ENCODE measurements at regions not wholly inside any gene's neighbourhood (a gene's known extent, or its start where the extent isn't known, plus 50 kb on each side); places are given as distances from the start of the nearest gene placed in this dataset.
A peak's percentile ranks its signal among the peaks of the same experiment; 100 is the strongest.
"Not testable (repeated sequence)": the region's sequence is repeated elsewhere in the genome, so short reads cannot be mapped to it uniquely, and the experiment has no call there.

GRCh38 chr2:72073373-72073772 is 74.3 kb downstream of the CYP26B1 start:
- DNase-seq (ENCODE audit: low read depth in 1 of 2, low spot score in 2 of 2); POLR2A ChIA-PET (ENCODE audit: partially characterized antibody); H3K36me3 ChIP-seq (ENCODE audit: control insufficient read depth in 2 of 4, insufficient read depth in 4 of 4, low read length in 3 of 4); H4K20me1 ChIP-seq (replicated peaks in 1 of 2; ENCODE audit: control insufficient read depth in 1 of 2, insufficient read depth in 2 of 2, low read length in 2 of 2); H2BK12ac ChIP-seq (ENCODE audit: low read depth, low read length); CTCF ChIA-PET (ENCODE audit: partially characterized antibody); H3K9ac ChIP-seq (replicated peaks in 1 of 4; ENCODE audit: extremely low read depth in 1 of 4, low read depth in 3 of 4, low read length in 3 of 4); H2AFZ ChIP-seq (ENCODE audit: low read length); H3K4me1 ChIP-seq (replicated peaks in 1 of 4; ENCODE audit: control insufficient read depth in 3 of 4, insufficient read depth in 4 of 4, low read length in 3 of 4); H3K4ac ChIP-seq (replicated peaks; ENCODE audit: insufficient read length, low read depth, low read length); H3K27me3 ChIP-seq (replicated peaks in 1 of 4; ENCODE audit: control insufficient read depth in 3 of 4, extremely low read depth in 1 of 4, insufficient read depth in 3 of 4, low read length in 3 of 4); H4K8ac ChIP-seq (ENCODE audit: extremely low read depth, insufficient read depth, low read length); FAIRE-seq; H2BK120ac ChIP-seq (replicated peaks; ENCODE audit: low read depth, low read length); H2BK20ac ChIP-seq (ENCODE audit: low read length); H4K91ac ChIP-seq (replicated peaks; ENCODE audit: insufficient read length, low read length); H3K23me2 ChIP-seq (ENCODE audit: low read depth, low read length); H2BK15ac ChIP-seq (ENCODE audit: low read length); H3K79me2 ChIP-seq (ENCODE audit: control insufficient read depth in 1 of 2, insufficient read depth in 2 of 2, low read length in 2 of 2); H3K4me3 ChIP-seq (ENCODE audit: extremely low read depth in 1 of 4, insufficient read depth in 2 of 4, low read depth in 3 of 4, low read length in 4 of 4); H4K5ac ChIP-seq (ENCODE audit: insufficient read length, low read depth, low read length); H3K14ac ChIP-seq (ENCODE audit: insufficient read length); H3K56ac ChIP-seq (replicated peaks; ENCODE audit: insufficient read length, low read depth, low read length); H2BK5ac ChIP-seq (ENCODE audit: low read depth, low read length); H2AK5ac ChIP-seq (ENCODE audit: low read depth, low read length); H3K23ac ChIP-seq (ENCODE audit: insufficient read length); H3K79me1 ChIP-seq (ENCODE audit: low read depth, low read length); H3K9me3 ChIP-seq (ENCODE audit: insufficient read depth in 2 of 2, low read depth in 1 of 2, low read length in 1 of 2); H3K4me2 ChIP-seq (ENCODE audit: insufficient read depth in 1 of 2, low read depth in 2 of 2, low read length in 2 of 2); H3K27ac ChIP-seq (ENCODE audit: low read depth, low read length); H3K18ac ChIP-seq (ENCODE audit: extremely low read depth, low read length): not testable (repeated sequence)
- 95% methylated on average over 8 of the region's 8 CpGs; no CpG with 5 or more reads in 1 of the 2 experiments for WGBS, 2 experiments (ENCODE audit: extremely low coverage in 1 of 2, insufficient coverage in 1 of 2, insufficient read length in 1 of 2, insufficient replicate concordance in 2 of 2, low coverage in 1 of 2, low lambda C conversion rate in 2 of 2, missing lambda C conversion rate in 1 of 2)

GRCh38 chr2:72064197-72064596 is 83.5 kb downstream of the CYP26B1 start:
- FAIRE-seq; H2BK20ac ChIP-seq (ENCODE audit: low read length); H2BK120ac ChIP-seq (replicated peaks; ENCODE audit: low read depth, low read length); H4K5ac ChIP-seq (ENCODE audit: insufficient read length, low read depth, low read length); H2BK12ac ChIP-seq (ENCODE audit: low read depth, low read length); H3K4ac ChIP-seq (replicated peaks; ENCODE audit: insufficient read length, low read depth, low read length); H3K79me1 ChIP-seq (ENCODE audit: low read depth, low read length); H2AFZ ChIP-seq (ENCODE audit: low read length); H3K56ac ChIP-seq (replicated peaks; ENCODE audit: insufficient read length, low read depth, low read length); H3K36me3 ChIP-seq (ENCODE audit: control insufficient read depth in 2 of 4, insufficient read depth in 4 of 4, low read length in 3 of 4); H3K27me3 ChIP-seq (replicated peaks in 1 of 4; ENCODE audit: control insufficient read depth in 3 of 4, extremely low read depth in 1 of 4, insufficient read depth in 3 of 4, low read length in 3 of 4); H4K20me1 ChIP-seq (replicated peaks in 1 of 2; ENCODE audit: control insufficient read depth in 1 of 2, insufficient read depth in 2 of 2, low read length in 2 of 2); H3K4me3 ChIP-seq (ENCODE audit: extremely low read depth in 1 of 4, insufficient read depth in 2 of 4, low read depth in 3 of 4, low read length in 4 of 4); H3K9me3 ChIP-seq (ENCODE audit: insufficient read depth in 2 of 2, low read depth in 1 of 2, low read length in 1 of 2); H3K23ac ChIP-seq (ENCODE audit: insufficient read length); H3K9ac ChIP-seq (replicated peaks in 1 of 4; ENCODE audit: extremely low read depth in 1 of 4, low read depth in 3 of 4, low read length in 3 of 4); H2AK5ac ChIP-seq (ENCODE audit: low read depth, low read length); CTCF ChIA-PET (ENCODE audit: partially characterized antibody); H3K4me2 ChIP-seq (ENCODE audit: insufficient read depth in 1 of 2, low read depth in 2 of 2, low read length in 2 of 2); H4K91ac ChIP-seq (replicated peaks; ENCODE audit: insufficient read length, low read length); H2BK15ac ChIP-seq (ENCODE audit: low read length); H3K27ac ChIP-seq (ENCODE audit: low read depth, low read length); H3K4me1 ChIP-seq (replicated peaks in 1 of 4; ENCODE audit: control insufficient read depth in 3 of 4, insufficient read depth in 4 of 4, low read length in 3 of 4); H3K23me2 ChIP-seq (ENCODE audit: low read depth, low read length); H3K79me2 ChIP-seq (ENCODE audit: control insufficient read depth in 1 of 2, insufficient read depth in 2 of 2, low read length in 2 of 2); H4K8ac ChIP-seq (ENCODE audit: extremely low read depth, insufficient read depth, low read length); H3K18ac ChIP-seq (ENCODE audit: extremely low read depth, low read length); H3K14ac ChIP-seq (ENCODE audit: insufficient read length); H2BK5ac ChIP-seq (ENCODE audit: low read depth, low read length): not testable (repeated sequence)
- POLR2A ChIA-PET (ENCODE audit: partially characterized antibody): interaction anchor here (0.9 kb wide), 1 partner anchor 81 kb away, joined by 3 read pairs; no protein-coding TSS in a partner anchor
- peak in 1 of 2 experiments; percentile 62 for DNase-seq (ENCODE audit: low read depth in 1 of 2, low spot score in 2 of 2)
- WGBS, 2 experiments (ENCODE audit: extremely low coverage in 1 of 2, insufficient coverage in 1 of 2, insufficient read length in 1 of 2, insufficient replicate concordance in 2 of 2, low coverage in 1 of 2, low lambda C conversion rate in 2 of 2, missing lambda C conversion rate in 1 of 2): 53% methylated on average over 2 of the region's 14 CpGs; no CpG with 5 or more reads in 1 of the 2 experiments
